H1 (cell line): ENCODE measurements at regions not wholly inside any gene's neighbourhood (a gene's known extent, or its start where the extent isn't known, plus 50 kb on each side); places are given as distances from the start of the nearest gene placed in this dataset.

Experiments
- EGR1 ChIP-seq: IDR thresholded peaks from 2 replicates; pipeline ENCODE4 v1.6.1; 2011; ENCODE audit warnings: low read depth, low read length, borderline replicate concordance
- POLR2AphosphoS5 ChIP-seq: IDR thresholded peaks from 2 replicates; pipeline ENCODE4 v1.6.1; 2011; ENCODE audit warnings: low read depth, low read length
- POU5F1 ChIP-seq: IDR thresholded peaks from 2 replicates; pipeline ENCODE4 v1.6.1; 2011; ENCODE audit warnings: low read depth, mild to moderate bottlenecking, low read length, moderate library complexity
- TF ChIP-seq, protein P1 (sequence below), 3 experiments: IDR thresholded peaks; 1 replicate in 2 of 3; 2 replicates in 1 of 3; pipeline versions ENCODE4 v1.5.1 to v1.6.1; 2011; ENCODE audit warnings: low read length in 3 of 3, mild to moderate bottlenecking in 3 of 3, inconsistent platforms in 2 of 3, low read depth in 1 of 3, moderate library complexity in 1 of 3; ENCODE audit not compliant: insufficient read depth in 1 of 3; ENCODE audit errors: control extremely low read depth in 1 of 3
- TF ChIP-seq, protein P2 (sequence below): IDR thresholded peaks from 2 replicates; pipeline ENCODE4 v1.6.1; 2012; ENCODE audit warnings: low read length, inconsistent platforms

DNA sequence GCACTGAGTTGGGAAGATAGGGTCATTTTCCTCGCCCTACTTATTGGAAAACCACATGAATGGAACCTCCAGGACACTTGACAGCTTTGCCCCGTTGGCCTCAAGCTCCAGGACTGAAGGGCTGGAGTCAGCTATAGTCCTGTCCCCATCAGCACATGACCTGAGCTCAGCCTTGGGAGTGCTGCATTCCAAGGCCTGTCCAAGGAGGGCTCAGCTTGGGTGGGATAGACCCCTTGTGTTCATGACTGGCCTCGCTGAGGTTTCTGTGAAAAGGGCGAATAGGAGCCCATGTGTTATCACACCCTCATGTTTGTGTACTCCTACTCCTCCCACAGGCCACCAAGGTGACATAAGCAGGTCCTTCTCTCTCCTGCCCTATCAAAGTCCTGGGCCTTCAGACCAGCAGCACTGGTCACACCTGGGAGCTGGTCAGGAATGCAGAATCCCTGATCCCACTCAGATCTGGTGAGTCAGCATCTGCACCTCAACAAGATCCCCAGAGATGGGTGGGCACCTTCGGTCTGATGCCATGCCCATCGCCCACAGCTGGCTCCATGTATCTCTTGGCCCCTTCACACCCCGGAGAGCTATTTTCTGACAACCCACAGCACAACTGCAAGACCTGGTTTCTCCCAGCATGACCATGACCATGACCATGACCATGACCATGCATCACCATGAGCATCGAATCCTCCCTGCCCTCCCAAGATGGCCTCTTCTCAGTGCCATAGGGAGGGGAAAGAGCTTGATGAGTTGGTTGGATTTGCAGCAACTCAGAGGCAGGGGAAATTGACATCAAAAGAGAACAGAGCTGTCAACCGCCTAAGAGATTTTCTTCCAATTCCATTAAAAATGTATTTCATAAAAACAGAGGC, 83.0 kb upstream of the RAB6C start:
- TF ChIP-seq, protein P1, sequence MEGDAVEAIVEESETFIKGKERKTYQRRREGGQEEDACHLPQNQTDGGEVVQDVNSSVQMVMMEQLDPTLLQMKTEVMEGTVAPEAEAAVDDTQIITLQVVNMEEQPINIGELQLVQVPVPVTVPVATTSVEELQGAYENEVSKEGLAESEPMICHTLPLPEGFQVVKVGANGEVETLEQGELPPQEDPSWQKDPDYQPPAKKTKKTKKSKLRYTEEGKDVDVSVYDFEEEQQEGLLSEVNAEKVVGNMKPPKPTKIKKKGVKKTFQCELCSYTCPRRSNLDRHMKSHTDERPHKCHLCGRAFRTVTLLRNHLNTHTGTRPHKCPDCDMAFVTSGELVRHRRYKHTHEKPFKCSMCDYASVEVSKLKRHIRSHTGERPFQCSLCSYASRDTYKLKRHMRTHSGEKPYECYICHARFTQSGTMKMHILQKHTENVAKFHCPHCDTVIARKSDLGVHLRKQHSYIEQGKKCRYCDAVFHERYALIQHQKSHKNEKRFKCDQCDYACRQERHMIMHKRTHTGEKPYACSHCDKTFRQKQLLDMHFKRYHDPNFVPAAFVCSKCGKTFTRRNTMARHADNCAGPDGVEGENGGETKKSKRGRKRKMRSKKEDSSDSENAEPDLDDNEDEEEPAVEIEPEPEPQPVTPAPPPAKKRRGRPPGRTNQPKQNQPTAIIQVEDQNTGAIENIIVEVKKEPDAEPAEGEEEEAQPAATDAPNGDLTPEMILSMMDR (IDR thresholded peaks at IDR 0.05; ENCODE audit: control extremely low read depth in 1 of 3, insufficient read depth in 1 of 3, low read depth in 1 of 3, low read length in 3 of 3) = no peak
- TF ChIP-seq EGR1 (no peak), POLR2AphosphoS5 (no peak), POU5F1 (no peak)
- TF ChIP-seq, protein P2, sequence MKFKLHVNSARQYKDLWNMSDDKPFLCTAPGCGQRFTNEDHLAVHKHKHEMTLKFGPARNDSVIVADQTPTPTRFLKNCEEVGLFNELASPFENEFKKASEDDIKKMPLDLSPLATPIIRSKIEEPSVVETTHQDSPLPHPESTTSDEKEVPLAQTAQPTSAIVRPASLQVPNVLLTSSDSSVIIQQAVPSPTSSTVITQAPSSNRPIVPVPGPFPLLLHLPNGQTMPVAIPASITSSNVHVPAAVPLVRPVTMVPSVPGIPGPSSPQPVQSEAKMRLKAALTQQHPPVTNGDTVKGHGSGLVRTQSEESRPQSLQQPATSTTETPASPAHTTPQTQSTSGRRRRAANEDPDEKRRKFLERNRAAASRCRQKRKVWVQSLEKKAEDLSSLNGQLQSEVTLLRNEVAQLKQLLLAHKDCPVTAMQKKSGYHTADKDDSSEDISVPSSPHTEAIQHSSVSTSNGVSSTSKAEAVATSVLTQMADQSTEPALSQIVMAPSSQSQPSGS = no peak
